ENCODE measurements at regions not wholly inside any gene's neighbourhood (a gene's known extent, or its start where the extent isn't known, plus 50 kb on each side); places are given as distances from the start of the nearest gene placed in this dataset.

- no peak for TF ChIP-seq CTCF (IDR thresholded peaks at IDR 0.05; ENCODE audit: insufficient read depth, low read length, missing control alignments)
- CTCF ChIA-PET, result no interaction called here
- no peak overlapping the region for H3K4me3 ChIP-seq (ENCODE audit: low read depth, low read length)
- POLR2A ChIA-PET, result no interaction called here
- DNase-seq (ENCODE audit: low read depth, low spot score), result no peak
Measured at GRCh38 chr5:110167384-110167783, 477.7 kb downstream of the MAN2A1 start.

- H3K4me3 ChIP-seq (ENCODE audit: low read depth, low read length), result no peak overlapping the region
- ChIA-PET CTCF (no interaction called here), POLR2A (no interaction called here)
- no peak for DNase-seq (ENCODE audit: low read depth, low spot score)
- TF ChIP-seq CTCF (IDR thresholded peaks at IDR 0.05; ENCODE audit: insufficient read depth, low read length, missing control alignments), result no peak
Measured at GRCh38 chr5:110169461-110169860, 479.7 kb downstream of the MAN2A1 start.

GRCh38 chr5:110177729-110178128, 488.0 kb downstream of the MAN2A1 start:
- POLR2A ChIA-PET, result no interaction called here
- no peak for TF ChIP-seq CTCF (IDR thresholded peaks at IDR 0.05; ENCODE audit: insufficient read depth, low read length, missing control alignments)
- no peak for DNase-seq (ENCODE audit: low read depth, low spot score)
- H3K4me3 ChIP-seq (ENCODE audit: low read depth, low read length), result no peak overlapping the region
- CTCF ChIA-PET, result no interaction called here

GRCh38 chr5:110179321-110179720, 489.6 kb downstream of the MAN2A1 start:
- no peak overlapping the region for H3K4me3 ChIP-seq (ENCODE audit: low read depth, low read length)
- ChIA-PET CTCF (interaction anchor here (0.7 kb wide), 1 partner anchor 16 kb away, joined by 3 read pairs; no protein-coding TSS in a partner anchor), POLR2A (no interaction called here)
- no peak for TF ChIP-seq CTCF (IDR thresholded peaks at IDR 0.05; ENCODE audit: insufficient read depth, low read length, missing control alignments)
- DNase-seq (ENCODE audit: low read depth, low spot score), result no peak

GRCh38 chr5:110194191-110194590, 504.5 kb downstream of the MAN2A1 start:
- POLR2A ChIA-PET, result no interaction called here
- H3K4me3 ChIP-seq (ENCODE audit: low read depth, low read length), result no peak overlapping the region
- CTCF ChIA-PET, result no interaction called here
- TF ChIP-seq CTCF (IDR thresholded peaks at IDR 0.05; ENCODE audit: insufficient read depth, low read length, missing control alignments), result no peak
- DNase-seq (ENCODE audit: low read depth, low spot score), result no peak

GRCh38 chr5:110195288-110195687, 505.6 kb downstream of the MAN2A1 start:
- TF ChIP-seq CTCF (IDR thresholded peaks at IDR 0.05; ENCODE audit: insufficient read depth, low read length, missing control alignments), result no peak
- no peak overlapping the region for H3K4me3 ChIP-seq (ENCODE audit: low read depth, low read length)
- ChIA-PET POLR2A (no interaction called here), CTCF (interaction anchor here (0.6 kb wide), 1 partner anchor 16 kb away, joined by 3 read pairs; no protein-coding TSS in a partner anchor)
- DNase-seq (ENCODE audit: low read depth, low spot score), result no peak

All from AG04449 (cell line).